Spleen (tissue), 11 donors: ENCODE measurements at regions not wholly inside any gene's neighbourhood (a gene's known extent, or its start where the extent isn't known, plus 50 kb on each side); places are given as distances from the start of the nearest gene placed in this dataset.

Source experiments
- DNase-seq: peaks from one replicate; pipeline ENCODE4 v3.0.0-alpha.2; 2020
- H3K27ac ChIP-seq, 8 donors: fragments of 200-600 bp; sonication (generic) in 7 of 8; 1 replicate in 4 of 8; 2 replicates in 4 of 8; pipeline versions ENCODE4 v1.5.0 to v1.8.0; 2016 to 2021; ENCODE audit warnings: inconsistent platforms in 4 of 8, mild to moderate bottlenecking in 4 of 8, moderate library complexity in 1 of 8
- H3K27me3 ChIP-seq, 7 donors: fragments of 200-600 bp; sonication (generic) in 6 of 7; replicated peaks in 1 of 7; 1 replicate in 4 of 7; 2 replicates in 3 of 7; pipeline versions ENCODE4 v1.5.0 to v1.8.0; 2016 to 2021; ENCODE audit warnings: inconsistent platforms in 3 of 7, mild to moderate bottlenecking in 1 of 7
- H3K36me3 ChIP-seq, 6 donors: fragments of 200-600 bp; sonication (generic) in 5 of 6; 1 replicate in 4 of 6; 2 replicates in 2 of 6; pipeline versions ENCODE4 v1.5.0 to v1.8.0; 2016 to 2021; ENCODE audit warnings: inconsistent platforms in 2 of 6
- H3K4me1 ChIP-seq, 6 donors: fragments of 200-600 bp; sonication (generic) in 5 of 6; 1 replicate in 3 of 6; 2 replicates in 3 of 6; pipeline versions ENCODE4 v1.5.0 to v1.8.0; 2016 to 2021; ENCODE audit warnings: inconsistent platforms in 3 of 6
- H3K4me3 ChIP-seq, 8 donors: fragments of 200-600 bp; sonication (generic) in 7 of 8; 1 replicate in 4 of 8; 2 replicates in 4 of 8; pipeline versions ENCODE4 v1.5.0 to v1.8.0; 2016 to 2021; ENCODE audit warnings: inconsistent platforms in 4 of 8, mild to moderate bottlenecking in 4 of 8, moderate library complexity in 2 of 8
- H3K9me3 ChIP-seq, 8 donors: fragments of 200-600 bp; sonication (generic) in 7 of 8; 1 replicate in 4 of 8; 2 replicates in 4 of 8; pipeline versions ENCODE4 v1.5.0 to v1.8.0; 2016 to 2021; ENCODE audit warnings: inconsistent platforms in 4 of 8
- POLR2A ChIP-seq, 3 donors: fragments of 450-650 bp; IDR thresholded peaks; one replicate each; pipeline ENCODE4 v1.5.1; 2017; ENCODE audit warnings: antibody characterized with exemption in 3 of 3, mild to moderate bottlenecking in 1 of 3
- POLR2AphosphoS5 ChIP-seq, 3 donors: sonication (generic); formaldehyde crosslinking; IDR thresholded peaks; one replicate each; pipeline ENCODE4 v1.5.1; 2017; ENCODE audit warnings: antibody characterized with exemption in 3 of 3
- WGBS, 5 donors: extraction: QIAGEN DNeasy Blood & Tissue Kit in 3 of 5; methylation state at CpG; one replicate each; pipeline versions ENCODE4 v1.1.5 to v1.1.7; 2013 to 2018; 5-methylcytosine and 5-hydroxymethylcytosine counted together
- intact Hi-C: fragments of 100-400 bp; cut with DNase I; formaldehyde crosslinking; loops from one replicate; pipeline ENCODE4 v1.15.0; 2023; ENCODE audit warnings: low total_unique reads
- TF ChIP-seq, protein P1 (sequence below), 11 experiments: fragments of 200-600 bp in 7 of 11; fragments of 450-650 bp in 4 of 11; sonication (generic) in 4 of 11; IDR thresholded peaks in 8 of 11; conservative IDR thresholded peaks in 3 of 11; 1 replicate in 7 of 11; 2 replicates in 4 of 11; pipeline versions ENCODE4 v1.4.0 to v1.8.0; 2016 to 2021; ENCODE audit warnings: antibody characterized with exemption in 11 of 11, inconsistent platforms in 4 of 11, mild to moderate bottlenecking in 1 of 11
- donor health status: healthy with polysubstance abuse.
- donor health status: DM: no; HTN: no; CAD: no; lungs with moderate emphysema.
- donor health status: DM: no; HTN: no; CAD: no.
- donor health status: Bipolar disorder and iron deficiency.
- donor health status: healthy.
- donor health status: DM: no; HTN: no; CAD: no.
- donor health status: DM: yes; HTN: yes; CAD: no.

DNA sequence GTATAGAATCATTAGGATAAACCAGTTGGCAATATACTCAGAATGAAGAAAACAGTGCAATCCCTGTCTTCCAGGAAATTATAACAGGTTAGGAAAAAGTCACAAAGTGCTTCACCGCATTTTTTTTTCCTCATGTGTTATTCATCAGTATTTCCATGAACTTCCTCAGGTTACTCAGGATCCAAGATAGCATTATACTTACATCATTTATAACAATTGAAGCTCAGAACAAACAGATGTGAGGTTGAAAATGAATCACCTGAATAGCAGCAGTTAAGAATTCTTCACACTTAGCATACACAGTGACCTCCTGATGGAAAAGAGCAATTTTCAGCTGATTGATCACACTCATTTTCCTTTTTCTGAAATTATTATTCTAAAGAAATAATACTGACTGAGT is 1040.7 kb upstream of the B3GALT2 start:
- intact Hi-C loops = no loop called here
- Histone ChIP-seq H3K4me3 (no peak overlapping the region), H3K9me3 (peaks cover 0 to 13% (median 4%) of the 10 kb centered on the region in 8 donors), H3K27ac (no peak overlapping the region), H3K36me3 (no peaks in the 10 kb centered on the region), H3K27me3 (peaks cover 0 to 28% (median 0%) of the 10 kb centered on the region in 7 donors), H3K4me1 (peaks cover 0 to 14% (median 4%) of the 10 kb centered on the region in 6 donors)
- TF ChIP-seq POLR2AphosphoS5 (IDR thresholded peaks at IDR 0.05) (no peak), POLR2A (IDR thresholded peaks at IDR 0.05) (no peak)
- TF ChIP-seq, protein P1, sequence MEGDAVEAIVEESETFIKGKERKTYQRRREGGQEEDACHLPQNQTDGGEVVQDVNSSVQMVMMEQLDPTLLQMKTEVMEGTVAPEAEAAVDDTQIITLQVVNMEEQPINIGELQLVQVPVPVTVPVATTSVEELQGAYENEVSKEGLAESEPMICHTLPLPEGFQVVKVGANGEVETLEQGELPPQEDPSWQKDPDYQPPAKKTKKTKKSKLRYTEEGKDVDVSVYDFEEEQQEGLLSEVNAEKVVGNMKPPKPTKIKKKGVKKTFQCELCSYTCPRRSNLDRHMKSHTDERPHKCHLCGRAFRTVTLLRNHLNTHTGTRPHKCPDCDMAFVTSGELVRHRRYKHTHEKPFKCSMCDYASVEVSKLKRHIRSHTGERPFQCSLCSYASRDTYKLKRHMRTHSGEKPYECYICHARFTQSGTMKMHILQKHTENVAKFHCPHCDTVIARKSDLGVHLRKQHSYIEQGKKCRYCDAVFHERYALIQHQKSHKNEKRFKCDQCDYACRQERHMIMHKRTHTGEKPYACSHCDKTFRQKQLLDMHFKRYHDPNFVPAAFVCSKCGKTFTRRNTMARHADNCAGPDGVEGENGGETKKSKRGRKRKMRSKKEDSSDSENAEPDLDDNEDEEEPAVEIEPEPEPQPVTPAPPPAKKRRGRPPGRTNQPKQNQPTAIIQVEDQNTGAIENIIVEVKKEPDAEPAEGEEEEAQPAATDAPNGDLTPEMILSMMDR (IDR thresholded peaks at IDR 0.05 in 8 of 11, conservative IDR thresholded peaks at IDR 0.05 in 3 of 11) = no peak
- WGBS, 5 donors = 80 to 95% (median 83%) methylated on average over 1 of the region's 1 CpG
- DNase-seq = no peak

DNA sequence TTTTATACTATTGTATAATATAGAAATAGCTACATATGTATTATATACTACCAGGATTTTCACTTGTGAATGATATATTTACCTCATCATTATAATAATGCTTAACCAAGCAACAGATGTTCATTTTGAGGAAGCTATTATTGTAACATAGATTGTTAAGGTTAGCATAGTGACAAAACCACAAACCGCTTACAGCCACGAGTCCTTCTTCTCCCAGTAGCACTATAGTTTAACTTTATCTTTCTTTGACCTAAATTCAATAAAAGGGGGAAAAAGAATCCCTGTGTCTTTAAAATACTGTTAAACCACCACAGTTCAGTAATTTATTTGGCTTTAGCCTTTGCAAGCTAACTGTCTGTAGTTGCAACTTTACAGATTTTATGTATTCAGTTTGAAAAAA is 1039.4 kb upstream of the B3GALT2 start:
- Histone ChIP-seq H3K27me3 (peaks cover 0 to 26% (median 0%) of the 10 kb centered on the region in 7 donors), H3K4me3 (no peak overlapping the region), H3K36me3 (no peaks in the 10 kb centered on the region), H3K4me1 (peaks cover 0 to 14% (median 4%) of the 10 kb centered on the region in 6 donors), H3K9me3 (peaks cover 0 to 12% (median 4%) of the 10 kb centered on the region in 8 donors), H3K27ac (no peak overlapping the region)
- TF ChIP-seq POLR2AphosphoS5 (IDR thresholded peaks at IDR 0.05) = no peak
- no peak for TF ChIP-seq POLR2A (IDR thresholded peaks at IDR 0.05)
- no peak for DNase-seq
- 14 to 29% (median 21%) methylated on average over 2 of the region's 2 CpGs for WGBS, 5 donors
- intact Hi-C loops = no loop called here

DNA sequence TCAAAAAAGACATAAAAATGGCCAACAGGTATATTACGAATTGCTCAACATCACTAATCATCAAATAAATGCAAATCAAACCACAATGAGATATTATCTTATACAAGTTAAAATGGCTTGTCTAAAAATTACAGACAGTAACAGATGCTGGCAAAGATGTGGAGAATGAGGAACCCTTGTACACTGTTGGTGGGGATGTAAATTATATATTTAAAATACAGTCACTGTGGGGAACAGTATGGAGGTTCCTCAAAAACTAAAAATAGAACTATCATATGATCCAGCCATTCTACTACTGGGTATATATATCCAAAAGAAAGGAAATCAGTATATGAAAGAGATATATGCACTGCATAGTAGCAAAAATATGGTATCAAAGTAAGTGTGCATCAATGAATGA is 1037.2 kb upstream of the B3GALT2 start:
- 72 to 85% (median 76%) methylated on average over 1 of the region's 1 CpG for WGBS, 5 donors
- H3K4me3 ChIP-seq = no peak overlapping the region
- peaks cover 0 to 14% (median 4%) of the 10 kb centered on the region in 6 donors for H3K4me1 ChIP-seq
- no peaks in the 10 kb centered on the region for H3K9me3 ChIP-seq
- intact Hi-C loops = no loop called here
- no peaks in the 10 kb centered on the region for H3K36me3 ChIP-seq
- H3K27me3 ChIP-seq = peaks cover 0 to 15% (median 0%) of the 10 kb centered on the region in 7 donors
- no peak overlapping the region for H3K27ac ChIP-seq
- no peak for DNase-seq
- TF ChIP-seq POLR2AphosphoS5 (IDR thresholded peaks at IDR 0.05) = no peak
- TF ChIP-seq POLR2A (IDR thresholded peaks at IDR 0.05) = no peak
- TF ChIP-seq, protein P1 (IDR thresholded peaks at IDR 0.05 in 8 of 11, conservative IDR thresholded peaks at IDR 0.05 in 3 of 11) = no peak

DNA sequence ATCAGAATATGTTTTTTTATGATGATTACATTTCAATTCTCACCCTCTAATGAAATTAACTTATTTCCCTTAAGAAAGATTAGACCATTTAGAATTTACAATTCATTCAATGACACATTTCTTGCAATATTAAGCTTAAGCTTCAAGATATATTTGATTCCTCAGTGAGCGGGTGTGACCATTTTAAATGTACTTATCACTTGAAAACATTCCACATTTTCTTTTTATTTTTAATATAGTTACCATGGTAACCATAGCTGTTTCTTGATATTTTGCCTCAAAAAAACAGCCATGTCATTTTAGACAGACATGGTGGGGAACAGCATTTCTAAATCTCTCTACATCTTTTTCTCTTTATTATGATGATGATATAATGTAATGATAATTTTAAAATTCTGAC is 1029.0 kb upstream of the B3GALT2 start:
- Histone ChIP-seq H3K4me1 (no peaks in the 10 kb centered on the region), H3K36me3 (no peaks in the 10 kb centered on the region), H3K27me3 (no peaks in the 10 kb centered on the region), H3K4me3 (no peak overlapping the region), H3K9me3 (no peaks in the 10 kb centered on the region), H3K27ac (no peak overlapping the region)
- 91 to 98% (median 97%) methylated on average over 1 of the region's 1 CpG for WGBS, 5 donors
- TF ChIP-seq POLR2AphosphoS5 (IDR thresholded peaks at IDR 0.05) (no peak), POLR2A (IDR thresholded peaks at IDR 0.05) (no peak)
- TF ChIP-seq, protein P1 (IDR thresholded peaks at IDR 0.05 in 8 of 11, conservative IDR thresholded peaks at IDR 0.05 in 3 of 11) = no peak
- DNase-seq = no peak
- intact Hi-C loops = no loop called here

DNA sequence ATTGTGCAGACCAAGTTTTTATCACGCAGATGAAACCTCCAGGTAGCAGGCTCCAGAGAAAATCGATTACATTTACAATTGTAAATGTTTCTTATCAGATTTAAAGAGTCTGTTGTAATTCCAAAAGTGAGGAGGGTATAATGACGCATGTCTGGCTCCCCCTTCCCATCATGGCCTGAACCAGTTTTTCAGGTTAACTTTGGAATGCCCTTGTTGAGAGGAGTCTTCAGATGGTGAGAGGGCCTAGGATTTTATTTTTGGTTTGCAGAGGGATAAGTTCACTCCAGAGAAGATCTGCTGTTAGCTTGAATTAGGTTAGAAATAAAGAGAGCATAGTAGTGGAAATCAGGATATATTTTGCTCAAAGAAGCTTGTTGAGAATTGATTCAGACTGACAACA is 1028.3 kb upstream of the B3GALT2 start:
- no peak for DNase-seq
- Histone ChIP-seq H3K27ac (no peak overlapping the region), H3K9me3 (no peaks in the 10 kb centered on the region), H3K27me3 (no peaks in the 10 kb centered on the region), H3K4me3 (no peak overlapping the region), H3K36me3 (no peaks in the 10 kb centered on the region), H3K4me1 (no peaks in the 10 kb centered on the region)
- intact Hi-C loops = no loop called here
- TF ChIP-seq POLR2A (IDR thresholded peaks at IDR 0.05) (no peak), POLR2AphosphoS5 (IDR thresholded peaks at IDR 0.05) (no peak)
- TF ChIP-seq, protein P1 (IDR thresholded peaks at IDR 0.05 in 8 of 11, conservative IDR thresholded peaks at IDR 0.05 in 3 of 11) = no peak
- WGBS, 5 donors = 84 to 91% (median 86%) methylated on average over 3 of the region's 3 CpGs
